ENCODE measurements at regions not wholly inside any gene's neighbourhood (a gene's known extent, or its start where the extent isn't known, plus 50 kb on each side); places are given as distances from the start of the nearest gene placed in this dataset.

GRCh38 chr1:59085101-59085500, 211.8 kb upstream of the FGGY start:
- DNase-seq (ENCODE audit: low read depth in 2 of 2): no peak

DNA sequence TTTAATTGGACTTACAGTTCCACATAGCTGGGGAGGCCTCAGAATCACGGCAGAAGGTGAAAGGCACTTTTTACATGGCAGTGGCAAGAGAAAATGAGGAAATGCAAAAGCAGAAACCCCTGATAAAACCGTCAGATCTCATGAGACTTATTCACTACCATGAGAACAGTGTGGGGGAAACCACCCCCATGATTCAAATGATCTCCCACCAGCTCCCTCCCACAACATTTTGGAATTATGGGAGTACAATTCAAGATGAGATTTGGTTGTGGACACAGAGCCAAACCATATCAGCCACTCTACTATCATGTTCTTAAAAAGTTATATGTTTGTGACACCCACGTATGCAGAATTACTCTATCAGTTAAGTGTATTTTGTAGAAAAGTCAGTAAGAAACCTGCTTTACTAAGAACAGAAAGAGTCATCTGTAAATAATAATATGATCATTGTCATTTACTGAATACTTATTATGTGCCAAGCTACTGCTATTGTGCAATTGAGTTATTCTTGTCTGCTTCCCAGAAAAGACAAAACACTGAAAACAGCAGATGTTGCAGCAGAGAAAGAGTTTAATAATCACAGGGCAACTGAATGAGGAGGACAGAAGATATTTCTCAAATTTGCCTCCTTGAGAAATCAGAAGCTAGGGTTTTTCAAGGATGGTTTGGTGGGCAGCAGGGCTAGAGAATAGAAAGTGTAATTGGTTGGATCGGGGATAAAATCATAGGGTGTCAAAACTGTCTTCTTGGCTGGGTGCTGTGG, 207.7 kb upstream of the FGGY start:
- no peak for DNase-seq (ENCODE audit: low read depth in 2 of 2)

DNA sequence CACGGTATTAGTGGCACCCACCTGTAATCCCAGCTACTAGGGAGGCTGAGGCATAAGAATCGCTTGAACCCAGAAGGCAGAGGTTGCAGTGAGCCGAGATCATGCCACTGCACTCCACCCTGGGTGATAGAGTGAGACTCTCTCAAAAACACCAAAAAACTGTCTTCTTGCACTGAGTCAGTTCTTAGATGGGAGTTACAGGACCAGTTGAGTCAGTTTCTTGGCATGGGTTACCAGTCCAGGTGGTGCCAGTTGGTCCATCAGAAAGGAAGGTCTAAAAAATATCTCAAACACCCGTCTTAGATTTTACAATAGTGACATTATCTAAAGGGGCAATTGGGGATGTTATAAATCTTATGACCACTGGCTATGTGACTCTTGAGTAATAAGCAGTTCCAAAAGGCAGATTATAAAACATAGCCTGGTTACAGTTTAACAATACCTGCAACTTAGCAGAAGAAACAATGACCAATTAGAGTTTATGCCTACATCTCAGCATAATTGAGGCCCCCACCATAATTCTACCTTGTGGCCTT, 206.9 kb upstream of the FGGY start:
- no peak for DNase-seq (ENCODE audit: low read depth in 2 of 2)

DNA sequence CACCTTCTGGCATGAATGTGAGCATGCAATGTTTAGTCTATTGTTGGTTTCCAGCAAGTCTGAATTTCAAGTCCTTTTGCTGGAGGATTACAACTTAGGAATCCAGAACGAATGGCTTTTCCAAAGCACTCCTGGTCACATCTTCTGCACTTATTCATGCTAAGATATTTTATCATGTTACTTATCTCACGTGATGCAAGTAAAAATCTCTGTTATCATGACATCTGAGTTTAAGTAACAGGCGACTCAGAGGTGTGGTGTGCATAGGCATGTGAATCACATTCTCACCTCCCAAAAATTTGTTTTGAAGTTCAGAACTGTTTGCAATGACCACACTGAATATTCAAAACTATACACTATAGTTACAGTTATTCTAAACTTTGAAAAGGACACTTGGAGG, 204.8 kb upstream of the FGGY start:
- DNase-seq (ENCODE audit: low read depth in 2 of 2): no peak

GRCh38 chr1:59094001-59094400, 202.9 kb upstream of the FGGY start:
- no peak for DNase-seq (ENCODE audit: low read depth in 2 of 2)

GRCh38 chr1:59096501-59096900, 200.4 kb upstream of the FGGY start:
- DNase-seq (ENCODE audit: low read depth in 2 of 2): no peak

- no peak for DNase-seq (ENCODE audit: low read depth in 2 of 2)
Observed at GRCh38 chr1:59098655-59099054, 198.2 kb upstream of the FGGY start.

DNA sequence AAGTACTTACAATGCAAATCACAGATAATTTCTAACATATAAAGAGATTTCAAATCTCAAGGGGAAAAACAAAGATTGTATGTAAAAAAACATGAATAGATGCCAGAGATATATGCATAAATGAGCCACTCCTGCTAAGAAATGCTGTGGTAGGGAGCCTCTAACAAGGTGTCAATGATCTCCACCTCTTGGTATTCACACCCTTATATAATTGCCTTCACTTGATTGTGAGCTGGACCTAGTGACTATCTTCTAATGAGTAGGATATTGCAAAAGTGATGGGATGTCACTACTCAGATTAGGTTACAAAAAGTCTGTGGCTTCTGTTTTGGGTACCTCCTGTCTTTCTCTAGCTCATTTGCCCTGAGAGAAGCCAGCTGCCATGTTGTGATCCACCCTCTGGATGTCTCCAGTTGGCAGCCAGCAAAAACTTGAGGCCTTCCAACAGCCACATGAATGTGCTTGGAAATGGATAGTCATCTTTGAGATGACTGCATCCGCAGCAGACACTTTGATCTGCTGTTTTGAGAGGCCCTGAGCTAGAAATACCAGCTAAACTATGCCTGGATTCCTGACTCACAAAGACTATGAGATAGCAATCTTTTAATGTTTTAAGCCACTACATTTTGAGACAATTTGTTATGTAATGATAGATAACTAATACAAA, 196.1 kb upstream of the FGGY start:
- DNase-seq (ENCODE audit: low read depth in 2 of 2): no peak

- DNase-seq (ENCODE audit: low read depth in 2 of 2): no peak
Observed at GRCh38 chr1:59101518-59101917, 195.4 kb upstream of the FGGY start.

DNA sequence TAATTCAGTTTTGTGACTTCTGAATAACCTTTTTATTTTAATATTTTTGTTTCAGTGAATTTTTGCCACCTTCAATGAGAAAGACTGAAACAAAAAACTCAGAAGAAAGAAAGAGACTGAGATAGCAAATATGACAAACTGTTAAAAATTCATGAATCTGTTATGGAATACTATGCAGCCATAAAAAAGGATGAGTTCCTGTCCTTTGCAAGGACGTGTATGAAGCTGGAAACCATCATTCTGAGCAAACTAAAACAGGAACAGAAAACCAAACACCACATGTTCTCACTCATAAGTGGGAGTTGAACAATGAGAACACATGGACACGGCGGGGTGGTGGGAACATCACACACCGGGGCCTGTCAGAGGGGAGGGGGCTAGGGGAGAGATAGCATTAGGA, 193.4 kb upstream of the FGGY start:
- DNase-seq (ENCODE audit: low read depth in 2 of 2): no peak

- no peak for DNase-seq (ENCODE audit: low read depth in 2 of 2)
Observed at GRCh38 chr1:59104191-59104760, 192.6 kb upstream of the FGGY start.

DNA sequence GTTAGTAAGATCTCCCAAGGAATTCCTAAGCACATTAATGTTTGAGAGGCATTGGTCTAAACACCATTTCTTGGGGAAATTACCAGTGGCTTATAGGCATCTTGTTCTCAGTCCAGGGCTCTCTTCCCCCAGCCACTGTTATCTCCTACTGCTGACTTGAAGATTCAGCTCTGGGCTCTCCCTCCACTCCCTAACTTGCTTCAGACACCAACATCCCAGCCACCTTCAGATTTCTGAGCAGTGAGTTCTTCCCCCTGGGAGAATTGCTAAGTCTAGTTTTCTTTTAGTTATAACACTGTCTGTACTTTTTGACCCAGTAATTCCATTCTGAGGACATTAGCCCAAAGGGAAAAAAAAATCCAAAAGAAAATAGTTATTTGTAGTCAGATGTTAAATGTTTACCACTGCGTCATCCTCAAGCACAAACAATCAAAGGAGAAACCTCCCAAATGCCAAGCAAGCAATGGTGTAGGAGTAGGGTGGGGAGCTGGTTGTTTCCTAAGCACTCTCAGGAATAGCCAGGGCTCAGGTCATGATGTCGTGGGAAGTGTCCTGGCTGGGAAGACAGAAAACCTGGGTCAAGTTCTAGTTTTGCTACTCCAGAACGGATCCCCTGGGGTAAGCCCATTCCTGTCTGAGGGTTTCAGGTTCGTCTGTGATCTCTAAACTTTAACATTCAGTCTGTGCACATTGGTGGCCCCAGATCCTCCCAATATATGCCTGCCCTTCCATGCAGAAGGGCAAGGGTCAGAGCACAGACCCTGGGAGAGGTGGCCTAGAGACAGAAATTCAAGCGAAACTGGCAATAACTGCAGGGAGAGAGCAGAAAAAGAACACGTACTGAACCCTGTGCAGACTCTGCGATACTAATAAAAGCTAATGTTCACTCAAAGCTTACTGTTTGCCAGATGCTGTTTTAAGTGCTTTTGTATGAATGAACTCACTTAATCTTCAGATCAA, 191.1 kb upstream of the FGGY start:
- DNase-seq (ENCODE audit: low read depth in 2 of 2): no peak

GRCh38 chr1:59107516-59107915, 189.4 kb upstream of the FGGY start:
- no peak for DNase-seq (ENCODE audit: low read depth in 2 of 2)

DNA sequence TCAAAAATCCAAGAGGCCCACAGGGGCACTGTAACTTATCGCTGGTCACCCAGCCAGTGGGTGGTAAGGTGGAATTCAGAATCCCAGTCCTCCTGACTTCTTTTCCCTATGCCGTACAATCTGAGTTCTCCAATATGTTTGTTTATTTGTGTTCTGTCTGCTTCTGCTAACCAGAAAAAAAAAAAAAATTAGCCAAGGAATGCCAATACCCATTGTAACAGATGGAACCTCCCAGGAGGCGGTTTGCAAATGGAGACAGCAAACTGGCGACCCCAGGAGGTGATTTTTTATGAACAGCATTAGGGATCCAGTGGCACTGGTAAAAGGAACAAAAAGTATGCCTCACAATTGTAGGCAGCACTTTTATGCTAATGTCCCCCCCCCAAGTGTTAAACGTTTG, 189.0 kb upstream of the FGGY start:
- no peak for DNase-seq (ENCODE audit: low read depth in 2 of 2)

- DNase-seq (ENCODE audit: low read depth in 2 of 2): no peak
Observed at GRCh38 chr1:59108481-59109317, 188.2 kb upstream of the FGGY start.

DNA sequence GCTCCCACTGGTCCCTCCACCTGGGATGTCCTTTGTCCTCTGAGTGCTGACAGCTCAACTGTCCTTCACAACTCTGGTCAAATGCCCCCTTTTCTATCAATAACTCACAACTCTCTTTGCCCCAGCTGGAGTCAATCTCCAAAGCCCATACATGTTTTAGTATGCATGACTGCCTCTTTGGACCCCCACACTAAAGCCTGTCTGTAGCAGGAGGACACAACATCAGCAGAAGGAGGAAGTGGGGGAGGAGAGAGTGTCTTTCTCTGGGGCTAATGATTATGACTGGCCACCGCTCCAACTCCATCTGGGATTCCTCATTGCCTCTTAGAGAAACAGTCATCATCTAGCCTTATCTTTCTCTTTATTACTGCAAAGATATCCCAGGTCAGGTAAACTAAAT, 186.6 kb upstream of the FGGY start:
- no peak for DNase-seq (ENCODE audit: low read depth in 2 of 2)

GRCh38 chr1:59113876-59114457, 182.9 kb upstream of the FGGY start:
- no peak for DNase-seq (ENCODE audit: low read depth in 2 of 2)

GRCh38 chr1:59115865-59116264, 181.0 kb upstream of the FGGY start:
- no peak for DNase-seq (ENCODE audit: low read depth in 2 of 2)

DNA sequence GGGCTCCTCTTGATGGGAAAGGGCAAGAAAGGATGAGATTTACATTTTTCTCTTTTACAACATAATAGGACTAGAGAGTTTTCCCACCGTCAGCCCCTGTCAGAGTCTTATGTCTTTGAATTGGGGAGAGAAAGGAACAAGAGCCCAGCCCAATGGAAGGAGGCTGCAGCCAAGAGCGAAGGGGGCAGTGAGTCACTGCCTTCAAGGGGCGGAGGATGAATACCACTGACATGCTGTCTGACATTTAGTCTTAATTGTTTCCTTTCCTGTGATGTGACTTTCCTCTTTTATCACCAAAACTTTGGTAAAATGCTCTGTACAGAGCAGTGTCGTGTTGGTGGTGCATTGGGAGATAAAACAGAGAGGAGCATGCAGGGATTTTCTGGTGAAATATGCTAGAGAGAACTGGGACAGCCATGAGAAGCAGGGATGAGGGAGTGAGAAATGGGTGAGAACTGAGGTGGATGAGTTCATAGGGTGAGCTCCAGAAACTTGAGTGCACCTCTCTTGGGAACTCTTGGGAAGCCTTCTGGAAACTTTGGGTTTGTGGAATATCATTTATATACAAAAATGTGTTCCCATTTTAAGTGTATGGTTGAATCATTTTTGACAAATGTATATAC, 179.9 kb upstream of the FGGY start:
- DNase-seq (ENCODE audit: low read depth in 2 of 2): no peak

- no peak for DNase-seq (ENCODE audit: low read depth in 2 of 2)
Observed at GRCh38 chr1:59122527-59122926, 174.4 kb upstream of the FGGY start.
